ENCODE measurements at regions not wholly inside any gene's neighbourhood (a gene's known extent, or its start where the extent isn't known, plus 50 kb on each side); places are given as distances from the start of the nearest gene placed in this dataset.
A peak's percentile ranks its signal among the peaks of the same experiment; 100 is the strongest.
"Not testable (repeated sequence)": the region's sequence is repeated elsewhere in the genome, so short reads cannot be mapped to it uniquely, and the experiment has no call there.

DNA sequence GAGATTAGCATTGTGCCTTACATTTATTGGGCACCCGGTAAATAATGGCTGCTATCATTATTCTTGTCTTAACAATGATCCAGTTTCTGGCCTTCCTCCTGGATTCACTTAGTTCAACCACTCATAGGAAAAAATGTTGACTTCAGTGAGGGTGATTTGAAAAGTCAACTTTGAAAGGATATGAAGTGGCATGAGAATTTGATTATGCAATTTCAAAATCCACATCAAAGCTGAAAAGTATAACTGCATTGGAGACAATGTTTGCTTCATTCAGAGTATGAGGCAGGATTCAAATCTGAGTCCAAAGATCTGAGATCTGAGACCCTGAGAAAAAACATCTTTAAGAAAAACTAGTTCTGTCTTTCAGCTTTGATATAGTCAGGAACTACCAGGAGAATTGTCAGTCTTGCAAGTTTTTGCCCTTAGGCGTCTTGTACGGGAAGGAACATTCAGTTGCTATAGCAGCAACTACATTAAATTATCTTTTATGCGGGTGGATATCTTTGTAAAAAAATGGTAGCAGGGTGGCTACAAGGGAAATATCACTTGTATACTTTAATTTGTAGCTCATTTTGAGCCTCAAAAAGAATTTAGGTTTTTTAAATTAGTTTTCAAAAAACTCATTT, 587.5 kb upstream of the LCORL start:
- DNase-seq: no peak

- DNase-seq: not testable (repeated sequence)
These were observed 581.1 kb upstream of the LCORL start for GRCh38 chr4:18602610-18603009.

GRCh38 chr4:18593297-18594002, 571.9 kb upstream of the LCORL start:
- peak; percentile 14 for DNase-seq

DNA sequence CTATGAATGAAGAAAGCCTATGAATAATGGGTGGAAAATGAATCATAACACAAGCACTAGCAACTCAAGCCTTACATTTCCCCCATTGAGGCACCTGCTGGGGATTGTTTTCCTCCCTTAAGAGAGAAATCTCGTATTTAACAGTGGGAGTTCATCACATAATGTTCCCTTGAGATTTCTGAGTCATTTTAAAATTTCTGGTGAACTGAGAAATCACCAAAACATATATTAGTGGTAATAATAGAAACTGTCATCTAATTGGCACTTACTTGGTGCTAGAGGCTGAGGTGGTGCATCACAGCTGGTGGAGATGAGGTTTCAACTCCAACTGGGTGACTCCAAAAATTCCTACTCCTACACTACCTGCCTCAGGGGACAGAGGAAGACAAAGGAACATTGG, 561.3 kb upstream of the LCORL start:
- DNase-seq: no peak

DNA sequence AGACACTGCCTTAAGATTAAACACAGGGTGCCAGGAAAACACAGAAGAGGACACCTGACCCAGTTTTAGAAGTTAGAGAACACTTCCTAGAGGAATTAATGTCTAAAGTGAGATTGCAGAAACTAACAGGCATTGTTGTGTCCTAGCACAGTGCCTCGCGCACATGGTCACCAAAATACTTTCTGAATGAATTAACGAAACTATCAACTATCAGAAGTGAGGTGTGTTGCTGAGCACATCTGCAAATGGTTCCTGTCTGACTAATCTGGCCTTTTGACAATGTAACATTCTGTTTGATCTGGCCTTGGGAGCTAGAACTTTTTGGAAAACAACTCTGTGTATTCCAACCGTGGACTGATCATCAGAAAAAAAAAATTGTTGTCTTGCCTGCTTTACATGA, 556.8 kb upstream of the LCORL start:
- DNase-seq: no peak

DNA sequence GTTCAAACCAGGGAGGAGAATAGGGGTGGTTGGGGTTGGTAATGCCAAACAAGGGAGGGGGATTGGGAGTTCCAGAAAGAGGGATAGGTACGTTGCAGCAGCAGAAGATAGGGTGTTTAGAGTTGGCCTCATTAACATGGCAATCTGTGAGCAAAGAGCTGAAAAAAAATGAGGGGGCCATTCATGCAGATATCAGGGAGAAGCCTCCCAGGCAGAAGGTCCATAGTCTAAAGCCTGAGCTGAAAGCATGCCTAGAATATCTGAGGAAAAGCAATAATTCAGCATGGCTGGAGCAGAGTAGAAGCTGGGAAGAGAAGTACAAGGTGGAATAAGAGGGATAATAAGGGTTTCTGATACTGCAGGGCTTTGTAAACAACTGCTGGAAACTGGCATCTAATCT, 550.9 kb upstream of the LCORL start:
- no peak for DNase-seq

DNA sequence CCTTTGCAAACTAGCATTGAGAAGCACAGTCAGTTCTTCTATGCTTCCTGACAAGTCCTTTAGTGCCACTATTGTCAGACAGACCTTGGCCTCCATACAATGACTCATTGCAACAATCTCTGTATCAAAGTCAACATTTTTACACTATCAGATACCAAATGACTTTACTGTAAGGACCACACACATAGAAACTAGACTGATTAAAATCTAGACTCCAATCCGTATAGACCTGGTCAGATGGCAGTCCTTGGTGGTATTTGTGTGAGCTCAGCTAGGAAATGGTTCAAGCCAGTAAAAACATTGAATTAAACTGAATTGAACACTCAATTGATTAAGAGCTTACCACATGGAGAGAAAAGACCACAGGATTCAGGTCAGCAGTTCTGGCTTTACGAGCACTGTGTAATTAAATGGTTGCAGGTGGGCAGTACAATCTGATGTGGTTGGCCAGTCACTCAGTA, 549.8 kb upstream of the LCORL start:
- DNase-seq: no peak

DNA sequence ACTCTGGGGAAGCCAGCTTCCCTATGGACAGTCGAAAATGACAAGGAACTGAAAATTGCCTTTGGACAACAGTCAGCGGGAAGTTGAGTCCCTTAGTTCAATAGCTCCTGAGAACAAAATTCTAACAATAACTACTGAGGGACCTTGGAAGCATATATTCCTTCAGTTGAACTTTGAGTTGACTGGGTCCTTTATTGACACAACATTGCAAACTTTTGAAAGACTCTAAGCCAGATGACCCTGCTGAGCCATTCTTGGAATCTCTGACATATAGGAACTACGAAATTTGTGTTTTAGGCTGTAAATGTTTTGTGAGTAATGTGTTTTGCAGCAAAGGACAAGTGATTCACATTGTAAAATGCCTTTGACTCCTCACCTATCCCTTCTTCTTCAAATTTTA, 548.8 kb upstream of the LCORL start:
- DNase-seq: no peak

DNA sequence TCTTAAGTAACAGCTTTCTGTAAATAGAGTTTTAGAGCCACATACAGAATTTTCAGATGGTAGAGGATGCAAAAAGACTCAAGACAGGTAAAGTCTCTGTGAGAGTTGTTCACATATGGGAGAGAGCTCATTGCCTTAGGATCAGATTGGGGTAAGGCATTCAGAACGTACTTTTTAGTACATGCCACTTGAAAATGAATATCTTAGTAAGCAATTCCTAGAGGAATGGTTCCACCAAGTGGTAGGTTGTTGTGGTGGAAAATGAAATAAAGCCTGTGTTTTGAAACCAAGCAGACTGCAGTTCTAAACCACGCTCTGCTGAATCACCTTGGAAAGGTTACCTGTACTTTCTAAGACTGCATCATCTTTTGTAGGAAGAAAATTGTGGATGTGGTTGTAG, 547.0 kb upstream of the LCORL start:
- DNase-seq: no peak

DNA sequence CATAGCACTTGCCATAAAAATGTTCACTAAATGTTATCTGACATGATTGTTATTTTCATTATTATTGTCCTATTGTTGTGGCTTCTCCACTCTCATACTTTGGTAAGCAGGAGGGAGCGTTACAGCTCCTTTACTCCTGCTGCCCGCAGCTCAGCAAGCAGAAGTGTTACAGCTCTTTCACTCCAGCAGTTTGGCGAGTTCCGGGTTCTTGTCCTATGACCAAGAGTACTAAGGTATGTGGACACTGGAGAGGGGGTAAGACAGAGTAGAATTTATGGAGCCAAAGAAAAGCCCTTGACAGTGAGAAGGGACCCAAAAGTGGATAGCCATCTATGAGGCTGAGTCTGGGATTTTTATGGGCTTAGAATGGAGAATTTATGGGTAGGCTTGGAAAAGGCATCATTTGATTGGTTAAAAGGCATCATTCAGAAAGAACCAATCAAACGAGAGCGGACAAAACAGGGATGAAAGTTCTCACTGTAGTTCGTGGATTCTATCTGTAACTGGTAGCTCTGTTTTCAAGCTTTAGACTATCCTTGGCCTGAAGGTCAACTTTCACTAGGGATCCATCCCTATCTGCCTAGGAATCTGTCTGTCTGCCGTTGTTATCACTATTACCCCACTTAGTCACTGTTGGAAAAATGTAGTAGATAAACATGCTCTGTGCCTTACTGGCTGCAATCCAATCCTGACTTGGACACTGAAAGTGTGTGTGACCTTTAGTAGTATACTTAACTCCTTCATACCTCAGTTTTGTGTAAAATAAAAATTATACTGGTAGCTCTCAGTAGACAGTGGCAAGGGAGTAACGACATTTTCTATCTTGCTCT, 545.6 kb upstream of the LCORL start:
- no peak for DNase-seq

- no peak for DNase-seq
These were observed 537.9 kb upstream of the LCORL start for GRCh38 chr4:18559492-18559891.

DNA sequence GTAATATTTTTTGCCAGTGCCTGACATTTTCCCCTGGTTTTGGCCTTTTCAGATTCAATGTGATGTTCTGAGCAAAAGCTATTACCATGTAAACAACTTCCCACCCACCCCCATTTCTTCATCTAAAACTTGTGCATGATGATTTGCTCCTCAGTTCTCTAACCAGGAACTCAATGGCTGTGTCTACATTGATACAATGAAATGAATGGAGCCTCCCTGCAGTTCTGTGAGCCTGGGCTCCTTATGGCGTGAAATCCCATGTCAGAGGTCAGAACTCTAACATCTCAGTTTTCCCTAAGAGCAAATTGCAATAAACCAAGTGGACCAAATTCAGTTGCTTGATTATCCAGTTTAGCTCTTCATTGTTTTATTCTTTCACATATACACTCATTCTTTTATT, 534.8 kb upstream of the LCORL start:
- DNase-seq: no peak

DNA sequence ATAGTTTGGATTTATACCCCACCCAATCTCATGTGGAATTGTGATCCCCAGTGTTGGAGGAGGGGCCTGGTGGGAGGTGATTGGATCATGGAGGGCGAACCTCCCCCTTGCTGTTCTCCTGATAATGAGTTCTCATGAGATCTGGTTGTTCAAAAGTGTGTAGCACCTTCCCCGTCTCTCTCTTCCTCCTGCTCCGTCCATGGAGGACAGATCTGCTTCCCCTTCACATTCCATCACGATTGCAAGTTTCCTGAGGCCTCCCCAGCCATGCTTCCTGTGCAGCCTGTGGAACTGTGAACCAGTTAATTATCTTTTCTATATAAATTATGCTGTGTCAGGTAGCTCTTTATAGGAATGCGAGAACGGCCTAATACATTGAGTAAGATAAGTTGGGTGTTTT, 518.8 kb upstream of the LCORL start:
- no peak for DNase-seq

DNA sequence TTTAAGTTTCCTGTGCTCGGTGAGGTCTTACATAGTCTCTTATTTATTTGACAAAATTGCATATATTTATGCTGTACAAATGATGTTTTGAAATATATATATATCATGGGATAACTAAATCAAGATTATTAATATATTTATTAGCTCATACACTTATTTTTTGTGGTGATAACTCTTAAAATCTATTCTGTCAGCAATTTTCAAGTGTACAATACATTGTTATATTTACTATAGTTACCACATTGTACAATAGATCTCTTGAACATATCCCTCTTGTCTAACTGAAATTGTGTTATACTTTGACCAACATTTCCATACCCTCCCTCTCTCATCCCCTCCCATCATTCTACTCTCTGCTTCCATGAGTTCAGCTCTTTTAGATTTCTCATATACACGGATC, 516.6 kb upstream of the LCORL start:
- no peak for DNase-seq

- no peak for DNase-seq
These were observed 514.9 kb upstream of the LCORL start for GRCh38 chr4:18536428-18536827.

- no peak for DNase-seq
These were observed 514.4 kb upstream of the LCORL start for GRCh38 chr4:18535948-18536347.

DNA sequence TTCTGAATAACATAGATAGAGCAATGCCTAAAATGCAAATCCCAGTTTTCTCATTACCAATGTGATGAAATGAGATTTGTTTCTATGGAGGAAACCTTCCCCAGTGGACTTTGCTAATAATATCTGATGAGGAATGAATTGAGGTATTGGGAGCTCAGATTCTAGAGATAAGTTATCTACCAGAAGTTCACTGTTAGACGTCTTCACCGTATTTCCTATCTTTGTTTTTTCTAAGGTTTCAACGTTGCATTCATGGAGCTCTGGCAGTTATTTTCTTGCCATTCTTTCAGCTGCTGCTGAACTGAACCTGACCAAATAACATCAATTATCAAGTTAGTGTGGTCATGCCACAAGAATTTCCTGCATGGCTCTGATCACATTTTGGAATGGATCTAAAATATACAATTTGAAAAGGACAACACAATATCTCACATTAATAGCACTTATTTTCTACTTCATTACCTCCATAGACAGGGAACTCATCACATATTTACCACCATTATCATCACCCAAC, 511.8 kb upstream of the LCORL start:
- no peak for DNase-seq

GRCh38 chr4:18531731-18532130, 510.2 kb upstream of the LCORL start:
- DNase-seq: no peak

- no peak for DNase-seq
These were observed 507.9 kb upstream of the LCORL start for GRCh38 chr4:18529482-18529881.

- DNase-seq: no peak
These were observed 503.1 kb upstream of the LCORL start for GRCh38 chr4:18524667-18525066.

DNA sequence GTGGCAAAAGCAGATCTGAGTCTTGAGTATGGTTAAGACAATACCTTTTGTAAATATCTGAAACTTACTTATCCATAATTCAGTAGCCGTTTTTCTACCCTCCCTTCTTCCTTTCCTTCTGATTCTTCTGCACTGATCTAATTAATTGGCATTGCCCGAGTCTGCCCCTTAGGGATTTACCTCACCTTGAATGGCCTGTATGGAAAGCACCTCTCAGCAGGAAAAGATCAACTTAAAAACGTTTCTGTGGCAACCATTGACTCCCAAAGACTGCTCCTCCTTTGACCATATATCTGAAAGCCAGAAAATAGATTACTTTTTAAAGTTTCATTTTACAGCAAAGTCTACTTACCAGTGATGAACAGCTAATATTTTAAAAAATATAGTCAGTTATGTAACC, 496.5 kb upstream of the LCORL start:
- DNase-seq: no peak

- DNase-seq: no peak
These were observed 492.3 kb upstream of the LCORL start for GRCh38 chr4:18513861-18514260.

DNA sequence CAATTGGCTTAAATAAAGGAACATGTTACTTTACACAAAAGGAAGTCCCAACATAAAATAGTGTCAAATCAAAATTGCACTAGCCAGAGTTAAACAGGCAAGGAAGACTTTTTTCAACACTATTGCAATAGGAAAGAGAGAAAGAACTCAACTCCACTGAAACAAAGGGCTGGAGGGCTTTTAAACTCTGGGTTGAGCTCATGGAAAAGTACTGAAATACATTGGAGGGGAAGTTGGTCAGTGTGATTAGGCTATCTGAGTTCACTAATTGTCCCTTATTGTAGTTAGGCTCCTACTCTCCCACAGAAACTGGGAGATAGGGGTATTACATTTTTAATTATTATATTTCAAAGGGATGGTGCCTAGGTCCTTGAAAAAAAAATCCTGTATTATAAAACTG, 491.2 kb upstream of the LCORL start:
- DNase-seq: no peak

GRCh38 chr4:18511727-18512126, 490.2 kb upstream of the LCORL start:
- no peak for DNase-seq

Data from stimulated activated naive CD4-positive, alpha-beta T cell treated with Interleukin-2 at 50 U/mL for 16 hours (primary cell).